ENCODE measurements at regions not wholly inside any gene's neighbourhood (a gene's known extent, or its start where the extent isn't known, plus 50 kb on each side); places are given as distances from the start of the nearest gene placed in this dataset.

DNA sequence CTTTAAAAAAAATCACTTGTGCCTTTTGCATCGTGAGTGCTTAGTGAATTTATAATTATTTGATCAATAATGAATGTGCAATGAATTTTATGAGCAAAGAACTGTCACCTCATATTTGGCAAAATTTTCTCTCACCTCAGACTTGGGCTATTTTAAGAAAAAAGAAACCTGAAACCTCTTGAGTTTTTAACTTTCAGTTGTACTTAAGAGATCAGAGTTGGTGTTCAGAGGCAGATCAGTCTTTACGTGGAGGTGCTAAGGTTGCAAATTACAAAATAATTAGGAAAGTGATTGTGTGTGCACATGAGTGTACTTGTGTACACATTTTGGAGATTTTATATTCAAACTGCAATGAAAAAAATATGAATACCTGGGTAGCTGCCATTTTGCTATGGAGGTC is 218.7 kb upstream of the RBFOX1 start:
- Histone ChIP-seq H3K9me3 (ENCODE audit: low read length) (no peaks in the 10 kb centered on the region), H3K27me3 (ENCODE audit: insufficient read depth, low read length) (no peaks in the 10 kb centered on the region), H3K4me1 (ENCODE audit: insufficient read depth, low read length) (no peaks in the 10 kb centered on the region), H3K4me3 (ENCODE audit: low read length) (no peak overlapping the region), H2AFZ (ENCODE audit: low read depth, low read length) (no peak overlapping the region), H3K36me3 (ENCODE audit: insufficient read depth, low read length) (no peaks in the 10 kb centered on the region)

DNA sequence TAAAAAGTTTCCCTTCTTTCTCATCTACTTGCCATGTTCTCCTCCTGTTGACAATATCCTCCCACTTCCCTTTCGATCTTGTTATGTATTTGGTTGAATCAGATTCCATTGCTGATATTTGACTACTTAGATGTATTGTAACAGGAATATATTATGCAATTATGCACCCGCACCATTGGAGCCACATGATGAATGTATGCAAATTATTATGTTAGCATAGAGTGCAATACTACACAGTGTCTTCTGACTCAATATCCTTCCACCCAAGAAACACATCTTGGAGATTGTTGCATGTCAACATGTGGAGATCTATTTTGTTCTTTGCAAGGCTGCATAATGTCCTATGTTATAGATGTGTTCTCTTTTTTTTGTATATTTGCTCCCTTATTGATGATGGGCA is 219.2 kb upstream of the RBFOX1 start:
- Histone ChIP-seq H3K36me3 (ENCODE audit: insufficient read depth, low read length) (no peaks in the 10 kb centered on the region), H3K27me3 (ENCODE audit: insufficient read depth, low read length) (no peaks in the 10 kb centered on the region), H3K4me3 (ENCODE audit: low read length) (no peak overlapping the region), H3K9me3 (ENCODE audit: low read length) (no peaks in the 10 kb centered on the region), H2AFZ (ENCODE audit: low read depth, low read length) (no peak overlapping the region), H3K4me1 (ENCODE audit: insufficient read depth, low read length) (no peaks in the 10 kb centered on the region)

- Histone ChIP-seq H3K4me3 (ENCODE audit: low read length) (no peak overlapping the region), H3K27me3 (ENCODE audit: insufficient read depth, low read length) (no peaks in the 10 kb centered on the region), H3K9me3 (ENCODE audit: low read length) (no peaks in the 10 kb centered on the region), H3K4me1 (ENCODE audit: insufficient read depth, low read length) (no peaks in the 10 kb centered on the region), H2AFZ (ENCODE audit: low read depth, low read length) (no peak overlapping the region), H3K36me3 (ENCODE audit: insufficient read depth, low read length) (no peaks in the 10 kb centered on the region)
These were observed 221.4 kb upstream of the RBFOX1 start for GRCh38 chr16:7111265-7111664.

DNA sequence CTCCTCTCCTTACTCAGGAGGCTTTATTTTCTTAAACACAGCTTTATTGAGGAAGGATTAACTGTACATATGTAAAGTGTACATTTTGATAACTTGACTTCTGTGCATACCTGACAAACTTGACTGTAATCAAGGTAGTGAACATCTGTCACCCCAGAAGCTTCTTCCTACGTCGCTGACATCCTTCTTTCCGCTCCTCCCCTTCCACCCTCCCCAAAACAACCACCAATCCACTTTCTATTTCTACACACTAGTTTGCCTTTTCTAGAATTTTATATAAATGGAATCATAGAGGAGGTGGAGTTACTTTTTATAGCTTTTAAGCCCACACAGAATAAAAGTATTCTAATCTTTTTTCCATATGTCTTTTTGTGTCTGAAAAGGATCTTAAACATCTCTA is 225.2 kb upstream of the RBFOX1 start:
- H3K4me1 ChIP-seq (ENCODE audit: insufficient read depth, low read length): no peaks in the 10 kb centered on the region
- H2AFZ ChIP-seq (ENCODE audit: low read depth, low read length): no peak overlapping the region
- H3K36me3 ChIP-seq (ENCODE audit: insufficient read depth, low read length): no peaks in the 10 kb centered on the region
- H3K9me3 ChIP-seq (ENCODE audit: low read length): no peaks in the 10 kb centered on the region
- H3K4me3 ChIP-seq (ENCODE audit: low read length): no peak overlapping the region
- no peaks in the 10 kb centered on the region for H3K27me3 ChIP-seq (ENCODE audit: insufficient read depth, low read length)

DNA sequence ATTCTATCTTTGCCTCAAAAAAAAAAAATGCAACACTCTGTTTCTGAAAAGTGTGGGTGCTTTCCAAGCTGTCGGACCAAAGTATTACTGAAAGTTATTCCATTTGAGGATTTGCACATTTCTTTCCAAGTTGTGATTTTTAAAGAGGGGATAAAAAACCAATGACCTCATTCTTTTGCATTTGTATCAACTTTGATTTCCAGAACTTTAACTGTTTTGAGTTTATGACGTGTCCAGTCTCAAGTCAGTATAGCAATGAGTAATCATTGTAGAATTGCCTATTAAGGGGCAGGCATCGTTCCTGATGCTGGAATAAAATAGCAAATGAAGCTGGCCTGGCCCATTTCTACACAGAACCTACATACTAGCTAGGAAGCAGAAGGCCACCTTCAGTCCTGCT is 229.6 kb upstream of the RBFOX1 start:
- H3K9me3 ChIP-seq (ENCODE audit: low read length): no peaks in the 10 kb centered on the region
- no peaks in the 10 kb centered on the region for H3K36me3 ChIP-seq (ENCODE audit: insufficient read depth, low read length)
- no peak overlapping the region for H2AFZ ChIP-seq (ENCODE audit: low read depth, low read length)
- H3K4me1 ChIP-seq (ENCODE audit: insufficient read depth, low read length): no peaks in the 10 kb centered on the region
- H3K4me3 ChIP-seq (ENCODE audit: low read length): no peak overlapping the region
- H3K27me3 ChIP-seq (ENCODE audit: insufficient read depth, low read length): no peaks in the 10 kb centered on the region

DNA sequence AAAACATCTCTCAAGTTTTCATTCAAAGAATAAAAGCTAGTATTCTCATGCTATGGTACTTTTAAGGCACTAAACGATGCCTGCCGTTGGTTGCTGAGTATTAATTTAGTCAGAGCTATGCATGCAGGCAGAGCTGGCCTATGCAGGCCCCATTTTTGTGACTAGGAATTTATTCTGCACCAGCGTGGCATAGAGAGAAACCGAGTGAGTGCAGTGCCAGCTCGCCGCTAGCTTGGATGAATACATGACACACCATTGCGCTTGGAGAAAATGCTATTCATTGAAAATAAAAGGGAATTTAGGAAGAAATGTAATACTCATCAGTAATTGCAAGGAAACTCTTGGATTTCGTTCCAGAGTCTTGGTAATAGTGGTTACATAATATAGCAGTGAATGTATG is 231.6 kb upstream of the RBFOX1 start:
- Histone ChIP-seq H3K4me3 (ENCODE audit: low read length) (no peak overlapping the region), H2AFZ (ENCODE audit: low read depth, low read length) (no peak overlapping the region), H3K27me3 (ENCODE audit: insufficient read depth, low read length) (no peaks in the 10 kb centered on the region), H3K36me3 (ENCODE audit: insufficient read depth, low read length) (no peaks in the 10 kb centered on the region), H3K4me1 (ENCODE audit: insufficient read depth, low read length) (no peaks in the 10 kb centered on the region), H3K9me3 (ENCODE audit: low read length) (no peaks in the 10 kb centered on the region)

DNA sequence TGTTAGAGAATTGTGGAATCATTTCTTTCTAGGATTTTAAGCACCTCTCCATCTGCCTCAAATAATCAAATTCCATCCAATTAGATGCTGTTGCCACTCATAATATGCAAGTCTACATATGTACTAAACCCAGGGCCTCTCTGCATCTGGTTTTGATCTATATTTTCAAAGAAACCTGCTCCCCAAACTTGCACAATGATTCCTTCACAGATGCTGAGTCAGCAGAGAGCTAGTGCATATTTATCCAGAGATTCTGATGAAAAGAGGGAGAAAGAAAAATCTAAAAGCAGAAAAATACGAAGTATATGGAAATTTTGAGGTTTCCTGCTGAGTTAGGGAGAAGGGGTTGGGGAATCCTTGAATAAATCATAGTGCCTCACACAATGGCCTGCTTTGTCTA is 235.1 kb upstream of the RBFOX1 start:
- H3K4me3 ChIP-seq (ENCODE audit: low read length): no peak overlapping the region
- H2AFZ ChIP-seq (ENCODE audit: low read depth, low read length): no peak overlapping the region
- H3K9me3 ChIP-seq (ENCODE audit: low read length): no peaks in the 10 kb centered on the region
- no peaks in the 10 kb centered on the region for H3K36me3 ChIP-seq (ENCODE audit: insufficient read depth, low read length)
- H3K4me1 ChIP-seq (ENCODE audit: insufficient read depth, low read length): no peaks in the 10 kb centered on the region
- H3K27me3 ChIP-seq (ENCODE audit: insufficient read depth, low read length): no peaks in the 10 kb centered on the region

GRCh38 chr16:7093511-7093910 is 239.1 kb upstream of the RBFOX1 start:
- Histone ChIP-seq H2AFZ (ENCODE audit: low read depth, low read length) (no peak overlapping the region), H3K36me3 (ENCODE audit: insufficient read depth, low read length) (no peaks in the 10 kb centered on the region), H3K9me3 (ENCODE audit: low read length) (no peaks in the 10 kb centered on the region), H3K4me3 (ENCODE audit: low read length) (no peak overlapping the region), H3K27me3 (ENCODE audit: insufficient read depth, low read length) (peaks cover 5% of the 10 kb centered on the region), H3K4me1 (ENCODE audit: insufficient read depth, low read length) (peaks cover 4% of the 10 kb centered on the region)

DNA sequence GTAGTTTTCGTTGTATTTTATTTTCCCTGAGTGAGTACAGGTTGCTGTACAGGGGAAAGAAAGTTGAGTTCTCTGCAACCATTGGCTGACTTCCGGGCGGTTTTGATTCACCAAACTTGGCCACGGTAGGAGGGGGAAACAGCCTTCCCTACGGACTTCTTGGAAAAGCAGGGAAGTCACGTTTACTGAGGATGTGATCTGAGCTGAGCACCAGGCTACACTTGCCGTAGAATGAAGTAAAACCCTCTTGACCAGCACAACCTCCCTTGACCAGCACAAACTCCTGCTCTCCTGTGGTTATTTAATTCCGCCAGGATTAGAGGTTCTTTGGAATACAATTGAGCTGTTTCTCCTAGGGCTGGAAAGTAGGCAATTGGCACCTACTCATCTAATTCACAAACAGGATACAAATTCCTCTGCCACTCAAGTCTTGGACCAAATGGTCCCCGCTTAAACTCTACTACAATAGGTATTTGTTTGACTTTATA is 242.0 kb upstream of the RBFOX1 start:
- H2AFZ ChIP-seq (ENCODE audit: low read depth, low read length): no peak overlapping the region
- H3K9me3 ChIP-seq (ENCODE audit: low read length): no peaks in the 10 kb centered on the region
- H3K4me1 ChIP-seq (ENCODE audit: insufficient read depth, low read length): peaks cover 4% of the 10 kb centered on the region
- H3K36me3 ChIP-seq (ENCODE audit: insufficient read depth, low read length): no peaks in the 10 kb centered on the region
- H3K4me3 ChIP-seq (ENCODE audit: low read length): no peak overlapping the region
- H3K27me3 ChIP-seq (ENCODE audit: insufficient read depth, low read length): peaks cover 12% of the 10 kb centered on the region

- H2AFZ ChIP-seq (ENCODE audit: low read depth, low read length): no peak overlapping the region
- H3K4me3 ChIP-seq (ENCODE audit: low read length): no peak overlapping the region
- H3K4me1 ChIP-seq (ENCODE audit: insufficient read depth, low read length): peaks cover 4% of the 10 kb centered on the region
- H3K9me3 ChIP-seq (ENCODE audit: low read length): no peaks in the 10 kb centered on the region
- H3K36me3 ChIP-seq (ENCODE audit: insufficient read depth, low read length): no peaks in the 10 kb centered on the region
- H3K27me3 ChIP-seq (ENCODE audit: insufficient read depth, low read length): peaks cover 12% of the 10 kb centered on the region
These were observed 242.9 kb upstream of the RBFOX1 start for GRCh38 chr16:7089751-7090150.

GRCh38 chr16:7088711-7089110 is 243.9 kb upstream of the RBFOX1 start:
- H3K36me3 ChIP-seq (ENCODE audit: insufficient read depth, low read length): no peaks in the 10 kb centered on the region
- no peak overlapping the region for H3K4me3 ChIP-seq (ENCODE audit: low read length)
- H3K27me3 ChIP-seq (ENCODE audit: insufficient read depth, low read length): peaks cover 12% of the 10 kb centered on the region
- H3K4me1 ChIP-seq (ENCODE audit: insufficient read depth, low read length): peaks cover 4% of the 10 kb centered on the region
- no peaks in the 10 kb centered on the region for H3K9me3 ChIP-seq (ENCODE audit: low read length)
- H2AFZ ChIP-seq (ENCODE audit: low read depth, low read length): no peak overlapping the region

DNA sequence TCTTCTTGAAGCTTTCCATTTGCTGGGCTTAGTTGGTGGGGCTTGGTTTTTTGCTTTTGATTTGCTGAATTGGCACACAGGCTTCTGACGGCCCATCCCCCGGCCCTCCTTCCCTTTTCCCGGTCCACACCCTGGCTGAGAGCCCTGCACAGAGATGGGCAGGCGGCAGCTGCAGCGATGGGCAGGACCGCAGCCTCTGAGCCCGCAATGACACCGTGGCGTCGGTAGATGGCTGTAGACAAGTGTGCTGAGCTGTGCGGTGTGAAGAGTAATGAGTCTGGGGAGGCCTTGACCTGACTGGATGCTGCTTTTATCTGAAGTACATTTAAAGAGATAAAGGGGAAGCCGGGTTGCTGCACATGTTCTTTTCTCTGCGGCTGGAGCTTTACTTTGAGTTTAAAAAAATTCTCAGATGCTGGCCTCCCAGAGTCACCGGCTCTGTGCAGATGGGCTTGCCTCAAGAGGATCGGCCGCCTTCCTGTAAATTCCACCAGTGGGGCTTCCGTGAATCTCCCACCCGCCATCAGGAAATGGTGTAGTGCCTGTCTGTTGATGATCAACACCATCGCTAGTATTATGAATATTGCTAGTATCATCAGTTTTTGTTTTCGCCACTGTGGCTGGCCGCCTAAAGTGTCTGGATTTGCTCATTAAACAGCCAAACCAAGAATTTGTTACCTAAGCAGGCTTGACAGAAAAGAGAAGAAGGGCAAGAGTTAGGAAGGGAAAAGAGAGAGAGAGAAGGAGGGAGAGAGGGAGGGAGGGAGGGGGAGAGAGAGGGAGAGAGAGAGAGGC is 245.6 kb upstream of the RBFOX1 start:
- Histone ChIP-seq H2AFZ (ENCODE audit: low read depth, low read length) (no peak overlapping the region), H3K4me1 (ENCODE audit: insufficient read depth, low read length) (peaks cover 4% of the 10 kb centered on the region), H3K4me3 (ENCODE audit: low read length) (no peak overlapping the region), H3K27me3 (ENCODE audit: insufficient read depth, low read length) (peaks cover 12% of the 10 kb centered on the region), H3K36me3 (ENCODE audit: insufficient read depth, low read length) (no peaks in the 10 kb centered on the region), H3K9me3 (ENCODE audit: low read length) (no peaks in the 10 kb centered on the region)

DNA sequence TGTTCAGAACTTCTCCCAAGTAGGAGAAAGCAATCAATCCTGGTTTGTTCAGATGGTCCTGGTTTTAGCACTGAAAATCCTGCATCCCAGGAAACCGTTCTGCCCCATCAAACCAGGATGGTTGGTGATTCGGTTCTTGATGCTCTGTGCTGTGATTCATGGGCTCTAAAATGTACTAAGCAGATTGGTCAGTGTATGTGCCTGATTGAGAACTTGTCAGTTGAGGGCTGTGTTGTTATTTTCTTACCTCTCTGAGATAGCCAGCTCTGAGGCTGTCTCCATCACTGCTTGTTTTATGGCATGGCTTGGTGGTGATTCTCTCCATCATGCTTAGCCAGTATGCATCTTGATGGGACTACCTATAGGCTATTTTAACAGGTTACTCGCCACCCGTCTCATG is 246.9 kb upstream of the RBFOX1 start:
- Histone ChIP-seq H2AFZ (ENCODE audit: low read depth, low read length) (no peak overlapping the region), H3K27me3 (ENCODE audit: insufficient read depth, low read length) (peaks cover 10% of the 10 kb centered on the region), H3K4me1 (ENCODE audit: insufficient read depth, low read length) (peaks cover 4% of the 10 kb centered on the region)

GRCh38 chr16:7083096-7083495 is 249.5 kb upstream of the RBFOX1 start:
- peaks cover 7% of the 10 kb centered on the region for H3K27me3 ChIP-seq (ENCODE audit: insufficient read depth, low read length)
- H3K36me3 ChIP-seq (ENCODE audit: insufficient read depth, low read length): no peaks in the 10 kb centered on the region
- H3K4me1 ChIP-seq (ENCODE audit: insufficient read depth, low read length): no peaks in the 10 kb centered on the region
- no peak overlapping the region for H3K4me3 ChIP-seq (ENCODE audit: low read length)
- H2AFZ ChIP-seq (ENCODE audit: low read depth, low read length): no peak overlapping the region
- no peaks in the 10 kb centered on the region for H3K9me3 ChIP-seq (ENCODE audit: low read length)

More for the DNA sequence above, 246.9 kb upstream of the RBFOX1 start:
- Histone ChIP-seq H3K36me3 (ENCODE audit: insufficient read depth, low read length) (no peaks in the 10 kb centered on the region), H3K4me3 (ENCODE audit: low read length) (no peak overlapping the region), H3K9me3 (ENCODE audit: low read length) (no peaks in the 10 kb centered on the region)

Data from neuron (in vitro differentiated cells).